Transverse colon (tissue), 4 donors: ENCODE measurements at regions not wholly inside any gene's neighbourhood (a gene's known extent, or its start where the extent isn't known, plus 50 kb on each side); places are given as distances from the start of the nearest gene placed in this dataset.

Source experiments
- DNase-seq: peaks from one replicate; pipeline ENCODE4 v3.0.0-alpha.2; 2019
- H3K27ac ChIP-seq, 4 donors: fragments of 200-600 bp; sonication (generic); 2 replicates each; pipeline ENCODE4 v1.5.1; 2016 to 2018; ENCODE audit warnings: inconsistent platforms in 4 of 4
- H3K27me3 ChIP-seq: fragments of 200-600 bp; sonication (generic); 2 replicates; pipeline ENCODE4 v1.5.1; 2017; ENCODE audit warnings: inconsistent platforms
- H3K36me3 ChIP-seq, 4 donors: fragments of 200-600 bp; sonication (generic); 2 replicates each; pipeline ENCODE4 v1.5.1; 2017 to 2019; ENCODE audit warnings: inconsistent platforms in 4 of 4
- H3K4me1 ChIP-seq, 4 donors: fragments of 200-600 bp; sonication (generic); 2 replicates each; pipeline ENCODE4 v1.5.1; 2017 to 2020; ENCODE audit warnings: inconsistent platforms in 4 of 4
- H3K4me3 ChIP-seq, 4 donors: fragments of 200-600 bp; sonication (generic); 1 replicate in 1 of 4; 2 replicates in 3 of 4; pipeline versions ENCODE4 v1.5.1 to v1.6.1; 2017 to 2019; ENCODE audit warnings: inconsistent platforms in 4 of 4
- H3K9me3 ChIP-seq, 2 donors: fragments of 200-600 bp; sonication (generic); 2 replicates each; pipeline ENCODE4 v1.5.1; 2017 to 2019; ENCODE audit warnings: inconsistent platforms in 2 of 2
- EP300 ChIP-seq: sonication (generic); formaldehyde crosslinking; IDR thresholded peaks from one replicate; pipeline ENCODE4 v1.6.1; 2017; ENCODE audit warnings: antibody characterized with exemption, low read depth
- POLR2A ChIP-seq: fragments of 450-650 bp; IDR thresholded peaks from one replicate; pipeline ENCODE4 v1.6.1; 2016; ENCODE audit warnings: antibody characterized with exemption, mild to moderate bottlenecking, moderate library complexity
- POLR2AphosphoS5 ChIP-seq, 3 donors: sonication (generic); formaldehyde crosslinking; IDR thresholded peaks; one replicate each; pipeline ENCODE4 v1.6.1; 2016; ENCODE audit warnings: antibody characterized with exemption in 3 of 3
- WGBS, 2 donors: methylation state at CpG; one replicate each; pipeline ENCODE4 v1.1.5; 2018; ENCODE audit warnings: low coverage in 1 of 2; 5-methylcytosine and 5-hydroxymethylcytosine counted together
- in situ Hi-C, 4 donors: fragments of 200-750 bp; cut with MboI; loops; one replicate each; pipeline versions ENCODE4 v1.15.0 to v1.15.1; 2017; ENCODE audit warnings: low sequenced_read_pairs in 3 of 4, low pct_ligation_motif_present in 1 of 4, low pct_unique_long_range_greater_than_20kb in 1 of 4
- intact Hi-C: fragments of 100-400 bp; cut with DNase I; formaldehyde crosslinking; loops from one replicate; pipeline ENCODE4 v1.15.1; 2023; ENCODE audit warnings: low total_unique reads
- TF ChIP-seq, protein P1 (sequence below), 5 experiments: fragments of 200-600 bp in 3 of 5; fragments of 450-650 bp in 2 of 5; sonication (generic) in 3 of 5; IDR thresholded peaks; 1 replicate in 2 of 5; 2 replicates in 3 of 5; pipeline ENCODE4 v1.5.1; 2016 to 2017; ENCODE audit warnings: antibody characterized with exemption in 5 of 5, inconsistent platforms in 3 of 5, mild to moderate bottlenecking in 2 of 5, moderate library complexity in 1 of 5

DNA sequence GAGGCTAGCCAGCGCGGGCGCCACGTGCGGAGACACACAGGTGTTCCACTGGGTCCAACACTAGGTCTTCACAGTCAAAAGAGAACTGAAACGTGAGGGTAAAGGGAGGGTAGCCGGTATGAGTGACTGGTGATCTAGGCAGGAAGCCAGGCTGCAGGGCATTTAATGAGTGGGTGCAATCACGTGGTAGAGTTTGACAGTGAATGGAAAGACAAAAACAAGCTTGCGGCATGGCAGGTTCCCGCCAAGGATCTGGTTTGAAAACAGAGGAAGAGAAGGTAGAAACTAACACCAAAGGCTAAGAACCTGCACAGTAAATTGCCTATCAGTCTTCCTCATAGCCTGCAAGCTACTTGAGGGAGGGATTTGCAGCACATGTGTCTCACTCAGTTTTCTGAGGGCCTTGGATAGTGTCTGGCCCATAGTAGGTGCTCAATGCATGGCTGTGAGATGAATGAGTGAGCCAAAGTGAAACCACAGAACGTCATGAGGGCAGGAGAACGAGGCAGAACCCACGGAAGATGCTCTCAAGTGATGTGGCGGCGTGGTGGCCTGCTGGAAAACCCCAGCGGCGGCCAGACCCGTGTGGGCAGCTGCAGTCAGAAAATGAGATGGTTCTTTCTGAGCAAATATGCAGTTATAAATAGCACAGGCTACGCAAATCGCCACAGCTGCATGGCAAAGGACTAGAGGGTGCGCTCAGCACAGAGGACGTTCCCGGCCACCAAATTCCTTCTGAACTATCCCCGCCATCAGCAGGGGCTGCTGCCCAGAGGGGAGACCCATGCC is 183.6 kb upstream of the NFE2L3 start:
- intact Hi-C loops (no loop called here), in situ Hi-C loops (no loop called here)
- H3K27ac ChIP-seq, result peak overlapping the region in 2 of 4 donors; percentile 51 to 76
- no peaks in the 10 kb centered on the region for H3K9me3 ChIP-seq
- TF ChIP-seq, protein P1, sequence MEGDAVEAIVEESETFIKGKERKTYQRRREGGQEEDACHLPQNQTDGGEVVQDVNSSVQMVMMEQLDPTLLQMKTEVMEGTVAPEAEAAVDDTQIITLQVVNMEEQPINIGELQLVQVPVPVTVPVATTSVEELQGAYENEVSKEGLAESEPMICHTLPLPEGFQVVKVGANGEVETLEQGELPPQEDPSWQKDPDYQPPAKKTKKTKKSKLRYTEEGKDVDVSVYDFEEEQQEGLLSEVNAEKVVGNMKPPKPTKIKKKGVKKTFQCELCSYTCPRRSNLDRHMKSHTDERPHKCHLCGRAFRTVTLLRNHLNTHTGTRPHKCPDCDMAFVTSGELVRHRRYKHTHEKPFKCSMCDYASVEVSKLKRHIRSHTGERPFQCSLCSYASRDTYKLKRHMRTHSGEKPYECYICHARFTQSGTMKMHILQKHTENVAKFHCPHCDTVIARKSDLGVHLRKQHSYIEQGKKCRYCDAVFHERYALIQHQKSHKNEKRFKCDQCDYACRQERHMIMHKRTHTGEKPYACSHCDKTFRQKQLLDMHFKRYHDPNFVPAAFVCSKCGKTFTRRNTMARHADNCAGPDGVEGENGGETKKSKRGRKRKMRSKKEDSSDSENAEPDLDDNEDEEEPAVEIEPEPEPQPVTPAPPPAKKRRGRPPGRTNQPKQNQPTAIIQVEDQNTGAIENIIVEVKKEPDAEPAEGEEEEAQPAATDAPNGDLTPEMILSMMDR (IDR thresholded peaks at IDR 0.05), result no peak
- TF ChIP-seq POLR2AphosphoS5 (IDR thresholded peaks at IDR 0.05) (no peak), POLR2A (no peak), EP300 (no peak)
- no peaks in the 10 kb centered on the region for H3K36me3 ChIP-seq
- H3K27me3 ChIP-seq, result peaks cover 5% of the 10 kb centered on the region
- no peak overlapping the region for H3K4me3 ChIP-seq
- peaks cover 0 to 7% (median 4%) of the 10 kb centered on the region in 4 donors for H3K4me1 ChIP-seq
- WGBS, 2 donors, result 68 to 74% methylated on average over 17 to 24 of the region's 24 CpGs
- DNase-seq, result peak; percentile 70

DNA sequence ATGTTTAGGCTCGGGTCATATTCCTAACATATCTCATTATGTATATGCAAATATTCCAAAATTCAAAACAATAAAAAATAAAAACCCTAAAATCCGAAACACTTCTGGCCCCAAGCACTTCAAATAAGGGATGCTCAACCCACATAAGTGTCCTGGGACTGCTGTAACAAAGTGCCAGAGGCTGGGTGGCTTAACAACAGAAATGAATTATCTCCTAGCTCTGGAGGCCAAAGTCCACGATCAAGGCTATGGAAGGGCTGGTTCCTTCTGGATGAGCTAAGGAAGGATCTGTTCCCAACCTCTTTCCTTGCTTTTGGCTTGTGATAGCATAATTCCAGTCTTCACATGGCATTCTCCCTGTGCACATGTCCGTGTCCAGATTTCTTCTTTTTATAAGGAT is 181.6 kb upstream of the NFE2L3 start:
- Histone ChIP-seq H3K9me3 (no peaks in the 10 kb centered on the region), H3K4me1 (peaks cover 0 to 4% (median 0%) of the 10 kb centered on the region in 4 donors), H3K27ac (no peak overlapping the region), H3K4me3 (no peak overlapping the region), H3K27me3 (peaks cover 5% of the 10 kb centered on the region), H3K36me3 (no peaks in the 10 kb centered on the region)
- in situ Hi-C loops (no loop called here), intact Hi-C loops (no loop called here)
- TF ChIP-seq POLR2A (no peak), POLR2AphosphoS5 (IDR thresholded peaks at IDR 0.05) (no peak), EP300 (no peak)
- TF ChIP-seq, protein P1 (IDR thresholded peaks at IDR 0.05), result no peak
- WGBS, 2 donors, result 78 to 87% methylated on average over 3 to 4 of the region's 4 CpGs
- no peak for DNase-seq

DNA sequence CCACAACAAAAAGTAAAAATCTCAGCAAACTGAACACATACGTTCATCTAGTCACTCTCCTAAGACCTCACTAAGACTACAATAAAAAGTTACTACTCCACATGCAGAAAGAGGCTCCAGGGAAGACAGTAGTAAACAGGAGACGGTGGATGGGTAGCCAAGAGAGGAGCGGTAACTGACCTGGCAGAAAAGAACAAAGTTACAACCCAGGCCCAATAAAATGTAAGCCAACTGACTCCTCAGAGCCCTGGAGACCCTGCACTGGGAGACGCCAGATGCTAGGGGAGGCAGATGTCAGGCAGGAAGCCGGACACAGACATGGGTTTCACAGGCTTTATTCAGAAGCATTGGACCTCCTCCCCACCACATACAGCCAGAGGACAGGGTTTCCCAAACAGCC is 181.1 kb upstream of the NFE2L3 start:
- in situ Hi-C loops (no loop called here), intact Hi-C loops (no loop called here)
- H3K27me3 ChIP-seq, result peaks cover 5% of the 10 kb centered on the region
- TF ChIP-seq EP300 (no peak), POLR2A (no peak), POLR2AphosphoS5 (IDR thresholded peaks at IDR 0.05) (no peak)
- TF ChIP-seq, protein P1 (IDR thresholded peaks at IDR 0.05), result no peak
- WGBS, 2 donors, result 68 to 94% methylated on average over 3 to 5 of the region's 5 CpGs
- no peak overlapping the region for H3K4me3 ChIP-seq
- H3K9me3 ChIP-seq, result no peaks in the 10 kb centered on the region
- H3K36me3 ChIP-seq, result no peaks in the 10 kb centered on the region
- H3K4me1 ChIP-seq, result no peaks in the 10 kb centered on the region
- no peak for DNase-seq
- peak overlapping the region in 1 of 4 donors; percentile 35 for H3K27ac ChIP-seq

DNA sequence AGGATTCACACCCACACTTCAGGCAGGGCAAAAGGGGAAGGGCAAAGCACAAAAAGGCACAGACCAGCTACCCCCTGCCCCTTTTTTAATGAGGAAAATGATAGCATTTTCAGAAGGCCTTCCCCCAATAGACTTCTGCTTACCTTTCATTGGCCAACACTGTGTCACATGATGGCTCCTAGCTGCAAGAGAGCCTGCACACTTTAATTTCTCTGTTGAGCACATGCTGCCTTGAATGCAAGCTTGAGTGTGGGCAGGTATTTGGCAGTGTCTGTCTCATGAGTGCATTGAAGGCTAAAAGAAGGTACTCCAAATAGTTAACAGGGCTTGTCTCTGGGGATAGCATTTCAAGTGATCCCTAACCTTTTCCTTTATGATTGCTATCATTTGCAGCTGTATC is 175.4 kb upstream of the NFE2L3 start:
- in situ Hi-C loops (no loop called here), intact Hi-C loops (no loop called here)
- Histone ChIP-seq H3K4me3 (no peak overlapping the region), H3K27me3 (no peaks in the 10 kb centered on the region), H3K36me3 (no peaks in the 10 kb centered on the region), H3K27ac (no peak overlapping the region), H3K4me1 (no peaks in the 10 kb centered on the region), H3K9me3 (peaks cover 0 to 10% of the 10 kb centered on the region in 2 donors)
- DNase-seq, result no peak
- no peak for TF ChIP-seq EP300
- no peak for TF ChIP-seq POLR2A
- no peak for TF ChIP-seq POLR2AphosphoS5 (IDR thresholded peaks at IDR 0.05)
- TF ChIP-seq, protein P1 (IDR thresholded peaks at IDR 0.05), result no peak
